AML-193 (cell line): ENCODE measurements at regions not wholly inside any gene's neighbourhood (a gene's known extent, or its start where the extent isn't known, plus 50 kb on each side); places are given as distances from the start of the nearest gene placed in this dataset.
"Not testable (repeated sequence)": the region's sequence is repeated elsewhere in the genome, so short reads cannot be mapped to it uniquely, and the experiment has no call there.

ENCODE experiments used
- DNase-seq, 2 experiments: peaks; one replicate each; lab custom pipeline; 2025; lab: John Stamatoyannopoulos, UW

DNA sequence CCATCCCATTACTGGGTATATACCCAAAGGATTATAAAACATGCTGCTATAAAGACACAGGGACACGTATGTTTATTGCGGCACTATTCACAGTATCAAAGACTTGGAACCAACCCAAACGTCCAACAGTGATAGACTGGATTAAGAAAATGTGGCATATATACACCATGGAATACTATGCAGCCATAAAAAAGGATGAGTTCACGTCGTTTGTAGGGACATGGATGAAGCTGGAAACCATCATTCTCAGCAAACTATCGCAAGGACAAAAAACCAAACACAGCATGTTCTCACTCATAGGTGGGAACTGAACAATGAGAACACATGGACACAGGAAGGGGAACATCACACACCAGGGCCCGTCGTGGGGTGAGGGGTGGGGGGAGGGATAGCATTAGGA lies 106.1 kb downstream of the CHD1L start:
- DNase-seq, result not testable (repeated sequence)

GRCh38 chr1:147349533-147349932 lies 107.0 kb downstream of the CHD1L start:
- no peak for DNase-seq

- DNase-seq, result no peak
These were observed 108.8 kb downstream of the CHD1L start for GRCh38 chr1:147351140-147351835.

DNA sequence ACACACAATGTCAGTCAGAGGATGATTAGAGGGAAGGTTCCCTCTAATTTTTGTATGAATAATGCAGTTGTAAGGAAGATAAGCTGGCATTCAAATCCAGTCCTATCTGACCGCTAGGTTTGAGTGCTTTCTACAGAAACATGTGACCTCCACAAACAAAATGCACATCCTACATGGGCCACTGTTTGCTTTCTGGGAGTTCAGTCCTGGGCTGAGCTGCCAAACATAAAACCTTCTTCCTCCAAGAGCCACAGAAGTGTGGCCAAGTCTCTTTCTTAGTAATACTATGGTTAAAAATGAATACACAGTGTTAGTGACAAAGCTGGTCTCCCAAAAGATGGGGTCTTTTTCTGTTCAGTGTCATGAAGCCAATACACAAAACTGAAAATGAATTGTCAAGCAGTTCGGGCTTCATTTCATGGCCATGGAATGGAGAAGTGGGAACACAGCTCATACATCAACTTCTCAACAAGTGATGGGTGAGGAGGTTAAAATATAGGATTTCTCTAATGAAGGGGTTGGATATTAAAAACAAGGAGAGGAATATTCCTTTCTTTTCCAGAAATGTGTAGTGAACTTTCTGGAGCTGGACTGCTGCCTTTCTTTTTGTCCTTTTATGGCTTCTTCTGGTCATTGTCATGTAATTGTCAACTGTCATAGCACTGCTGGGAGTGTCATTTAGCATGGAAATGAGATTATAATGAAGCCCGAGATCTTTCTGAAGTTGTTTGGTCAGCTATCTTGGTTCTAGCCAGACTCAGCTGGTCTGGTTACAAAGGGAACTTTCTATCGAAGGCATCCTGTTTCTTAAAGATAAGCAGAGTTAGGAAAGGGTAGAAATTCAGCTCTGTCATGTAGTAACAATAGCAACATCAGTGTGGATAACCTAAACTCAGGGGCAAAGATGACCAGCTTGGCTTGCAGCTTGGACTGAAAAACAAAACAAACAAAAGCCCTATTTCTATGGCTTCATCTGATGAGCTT lies 135.1 kb downstream of the CHD1L start:
- no peak for DNase-seq

DNA sequence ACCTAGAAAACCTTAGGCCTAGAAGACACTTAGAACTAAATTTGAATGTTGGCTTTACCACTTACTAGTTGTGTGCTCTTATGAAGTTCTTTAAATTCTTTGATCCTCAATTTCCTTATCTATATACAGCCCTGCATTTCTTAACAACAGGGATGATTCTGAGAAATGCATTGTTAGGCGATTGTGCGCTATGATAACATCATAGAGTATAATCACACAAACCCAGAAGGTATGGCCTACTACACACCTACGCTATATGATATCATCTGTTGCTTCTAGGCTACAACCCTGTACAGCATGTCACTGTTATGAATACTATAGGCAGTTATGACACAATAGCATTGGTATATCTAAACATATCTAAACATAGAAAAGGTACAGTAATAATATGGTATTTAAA lies 137.4 kb downstream of the CHD1L start:
- DNase-seq, result no peak

GRCh38 chr1:147384804-147385203 lies 142.3 kb downstream of the CHD1L start:
- no peak for DNase-seq

GRCh38 chr1:147388969-147389368 lies 146.5 kb downstream of the CHD1L start:
- no peak for DNase-seq

- DNase-seq, result peak; percentile 21 to 33
These were observed 147.2 kb downstream of the CHD1L start for GRCh38 chr1:147389532-147390184.

DNA sequence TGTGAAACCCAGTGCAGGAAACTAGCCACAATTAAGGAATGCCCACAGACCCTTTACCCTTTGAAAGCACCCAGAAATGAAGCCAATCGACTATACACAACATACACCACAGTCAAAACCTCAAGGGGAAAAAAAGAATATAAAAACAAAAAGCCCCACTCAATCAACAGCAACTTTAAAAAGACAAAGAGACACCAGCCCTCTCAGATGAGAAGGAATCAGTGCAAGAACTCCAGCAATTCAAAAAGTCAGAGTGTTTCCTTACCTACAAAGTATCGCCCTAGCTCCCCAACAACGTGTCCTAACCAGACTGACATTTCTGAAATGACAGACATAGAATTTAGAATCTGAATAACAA lies 147.7 kb downstream of the CHD1L start:
- DNase-seq, result no peak

- no peak for DNase-seq
These were observed 148.6 kb downstream of the CHD1L start for GRCh38 chr1:147391114-147391513.

- DNase-seq, result not testable (repeated sequence)
These were observed 138.8 kb upstream of the BCL9 start for GRCh38 chr1:147402326-147403045.

GRCh38 chr1:147404344-147404743 lies 137.0 kb upstream of the BCL9 start:
- DNase-seq, result not testable (repeated sequence)

- no peak for DNase-seq
These were observed 131.4 kb upstream of the BCL9 start for GRCh38 chr1:147409886-147410285.

GRCh38 chr1:147413110-147413605 lies 128.1 kb upstream of the BCL9 start:
- no peak for DNase-seq

DNA sequence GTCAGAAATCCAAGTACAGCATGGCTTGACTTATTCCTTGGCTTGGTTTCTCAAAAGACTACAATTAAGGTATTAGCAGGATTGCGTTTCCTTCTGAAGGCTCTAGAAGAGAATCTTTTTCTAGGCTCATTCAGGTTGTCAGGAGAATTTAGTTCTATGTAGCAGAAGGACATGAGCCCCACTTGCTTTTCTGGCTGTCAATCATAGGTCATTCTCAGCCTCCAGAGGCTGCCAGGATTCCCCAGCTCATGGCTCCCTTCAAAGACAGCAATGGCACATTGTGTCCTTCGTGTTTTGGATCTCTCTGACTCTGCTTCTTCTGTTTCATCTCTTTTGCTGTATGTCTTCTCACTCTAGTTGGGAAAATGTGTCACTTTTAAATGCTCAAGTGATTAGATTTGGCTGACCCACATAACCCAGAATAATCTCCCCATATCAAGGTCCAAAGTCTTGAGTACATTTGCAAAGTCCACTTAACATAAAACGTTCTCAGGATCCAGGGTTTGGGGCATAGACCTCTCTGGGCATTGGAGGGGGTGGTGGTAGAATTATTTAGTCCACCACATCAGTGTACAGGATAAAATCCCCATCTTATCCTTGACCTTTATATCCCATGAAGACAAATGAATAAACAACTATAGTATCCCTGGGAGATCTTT lies 126.7 kb upstream of the BCL9 start:
- DNase-seq, result no peak

DNA sequence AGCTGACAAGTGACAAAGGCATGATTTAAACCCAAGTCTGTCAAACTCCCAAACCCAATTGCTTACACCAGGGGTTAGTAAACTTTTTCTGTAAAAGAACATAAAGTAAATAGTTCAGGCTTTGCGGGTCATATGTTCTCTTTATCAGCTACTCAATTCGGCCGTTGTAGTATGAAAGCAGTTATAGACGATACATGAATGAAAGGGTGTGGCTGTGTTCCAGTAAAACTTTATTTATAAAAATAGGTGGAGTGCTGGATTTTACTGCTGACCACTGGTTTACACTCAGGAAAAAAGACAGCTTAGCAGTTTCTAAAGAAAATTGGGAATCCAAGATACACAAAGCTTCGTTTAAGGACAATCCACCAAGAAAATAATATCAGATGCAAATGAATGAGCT lies 124.3 kb upstream of the BCL9 start:
- no peak for DNase-seq

GRCh38 chr1:147423100-147423827 lies 118.0 kb upstream of the BCL9 start:
- not testable (repeated sequence) for DNase-seq

DNA sequence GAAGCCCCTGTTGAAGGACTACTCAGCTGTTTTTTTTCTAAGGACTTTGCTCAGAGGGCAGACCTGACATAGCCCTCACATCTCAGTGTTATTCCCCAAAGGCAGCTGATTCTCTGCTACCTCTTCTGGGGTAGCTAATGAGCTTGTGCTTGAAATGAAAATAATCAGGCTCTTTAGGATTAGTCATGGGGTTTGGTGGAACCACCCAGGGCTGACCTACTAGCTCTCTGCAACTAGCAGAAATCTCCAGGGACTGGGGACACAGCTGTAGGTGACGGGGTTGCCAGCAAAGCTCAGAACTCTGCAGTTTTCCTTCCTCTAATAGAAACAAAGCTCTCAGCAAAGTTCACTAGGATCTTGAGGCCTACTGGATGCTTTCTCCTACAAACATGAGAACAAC lies 106.4 kb upstream of the BCL9 start:
- DNase-seq, result no peak

- DNase-seq, result no peak
These were observed 96.9 kb upstream of the BCL9 start for GRCh38 chr1:147444381-147444780.

DNA sequence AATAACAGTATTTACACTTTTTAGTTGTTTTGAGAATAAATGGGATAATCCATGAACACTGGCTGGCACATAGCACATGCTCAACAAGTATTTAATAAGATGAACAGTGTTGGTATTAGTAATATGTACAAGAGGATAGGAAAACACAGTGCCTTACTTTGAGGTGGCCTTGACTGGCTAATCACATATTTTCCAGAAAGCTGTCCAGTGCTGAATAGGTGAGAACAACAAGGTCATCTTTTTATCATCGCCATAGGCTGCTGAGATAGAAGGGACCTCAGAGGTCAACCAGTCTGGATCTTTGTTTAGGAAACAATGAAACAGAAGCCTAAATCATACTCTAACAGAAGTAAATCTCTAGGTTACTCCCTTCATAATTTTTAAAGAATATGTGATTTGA lies 89.7 kb upstream of the BCL9 start:
- no peak for DNase-seq

GRCh38 chr1:147452809-147453208 lies 88.5 kb upstream of the BCL9 start:
- no peak for DNase-seq
